GM13977 (cell line): ENCODE measurements at regions not wholly inside any gene's neighbourhood (a gene's known extent, or its start where the extent isn't known, plus 50 kb on each side); places are given as distances from the start of the nearest gene placed in this dataset.

Experiments
- DNase-seq: peaks from one replicate; pipeline ENCODE4 v3.0.0; 2012; ENCODE audit warnings: low spot score
- in situ Hi-C: fragments of 300-500 bp; cut with MboI; formaldehyde crosslinking; loops from one replicate; pipeline ENCODE4 v1.12.0; 2022; ENCODE audit warnings: low sequenced_read_pairs, low pct_unique_long_range_greater_than_20kb, mixed read lengths, inconsistent platforms; ENCODE audit not compliant: unreplicated experiment
- TF ChIP-seq, protein P1 (sequence below): IDR thresholded peaks from 2 replicates; pipeline ENCODE4 v1.5.1; 2012; ENCODE audit warnings: mild to moderate bottlenecking, control low read depth; ENCODE audit not compliant: insufficient read depth; ENCODE audit errors: extremely low read depth, missing control alignments

DNA sequence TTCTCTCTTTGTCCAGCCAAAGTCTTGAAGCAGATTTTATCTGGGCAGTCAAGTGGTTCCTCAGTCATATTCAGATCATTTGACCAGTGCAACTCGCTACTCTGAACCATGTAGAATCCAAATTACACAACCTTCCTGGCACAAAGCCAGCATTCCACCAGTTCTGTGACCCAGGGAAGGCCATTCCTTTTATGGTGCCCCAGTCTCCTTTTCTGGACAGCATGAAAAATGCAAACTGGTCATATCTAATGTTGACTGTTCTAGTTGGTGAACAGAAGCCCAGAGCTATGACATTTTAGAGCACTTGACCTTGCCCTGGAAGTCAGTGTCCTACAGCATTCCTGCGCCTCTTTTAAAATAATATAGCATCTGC is 364.6 kb downstream of the BRINP1 start:
- TF ChIP-seq, protein P1, sequence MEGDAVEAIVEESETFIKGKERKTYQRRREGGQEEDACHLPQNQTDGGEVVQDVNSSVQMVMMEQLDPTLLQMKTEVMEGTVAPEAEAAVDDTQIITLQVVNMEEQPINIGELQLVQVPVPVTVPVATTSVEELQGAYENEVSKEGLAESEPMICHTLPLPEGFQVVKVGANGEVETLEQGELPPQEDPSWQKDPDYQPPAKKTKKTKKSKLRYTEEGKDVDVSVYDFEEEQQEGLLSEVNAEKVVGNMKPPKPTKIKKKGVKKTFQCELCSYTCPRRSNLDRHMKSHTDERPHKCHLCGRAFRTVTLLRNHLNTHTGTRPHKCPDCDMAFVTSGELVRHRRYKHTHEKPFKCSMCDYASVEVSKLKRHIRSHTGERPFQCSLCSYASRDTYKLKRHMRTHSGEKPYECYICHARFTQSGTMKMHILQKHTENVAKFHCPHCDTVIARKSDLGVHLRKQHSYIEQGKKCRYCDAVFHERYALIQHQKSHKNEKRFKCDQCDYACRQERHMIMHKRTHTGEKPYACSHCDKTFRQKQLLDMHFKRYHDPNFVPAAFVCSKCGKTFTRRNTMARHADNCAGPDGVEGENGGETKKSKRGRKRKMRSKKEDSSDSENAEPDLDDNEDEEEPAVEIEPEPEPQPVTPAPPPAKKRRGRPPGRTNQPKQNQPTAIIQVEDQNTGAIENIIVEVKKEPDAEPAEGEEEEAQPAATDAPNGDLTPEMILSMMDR: no peak
- in situ Hi-C loops: no loop called here
- DNase-seq: no peak

DNA sequence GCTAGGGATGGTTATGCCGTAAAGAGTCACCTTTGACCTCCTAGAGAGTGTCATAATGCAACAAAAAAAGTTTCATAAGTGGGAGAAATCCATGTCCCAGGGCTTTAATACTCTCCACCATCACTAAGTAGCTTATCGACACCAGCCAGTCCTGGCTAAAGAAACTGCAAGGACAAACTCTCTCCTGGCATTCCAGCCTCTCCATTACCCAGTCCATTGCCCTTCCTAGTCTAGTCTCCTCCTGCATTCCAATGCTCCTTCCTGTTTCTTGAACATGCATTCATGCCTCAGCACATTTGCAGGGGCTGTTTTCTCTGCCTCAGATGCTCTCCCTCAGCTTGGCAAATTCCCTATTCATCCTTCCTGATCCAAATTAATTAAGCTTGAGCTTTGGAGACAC is 364.1 kb downstream of the BRINP1 start:
- TF ChIP-seq, protein P1: no peak
- DNase-seq: no peak
- in situ Hi-C loops: no loop called here

DNA sequence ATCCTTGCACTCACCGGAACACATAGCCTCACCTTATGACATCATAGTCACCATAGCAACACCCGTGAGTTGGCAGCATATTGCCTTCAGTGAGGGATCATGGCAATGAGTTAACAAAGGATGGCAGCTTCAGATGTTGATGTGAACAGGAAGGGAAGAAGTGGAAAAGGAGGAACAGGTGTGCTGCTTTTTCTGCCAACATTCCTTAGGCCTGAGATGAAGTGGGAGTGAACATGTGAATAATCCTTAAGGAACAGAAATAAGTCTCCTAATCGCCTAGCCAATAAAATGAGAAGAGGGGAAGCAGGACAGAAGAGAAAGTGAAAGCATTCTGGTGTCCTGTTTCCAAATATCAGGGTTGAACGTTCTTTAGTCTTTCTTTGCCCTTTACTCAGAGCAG is 360.0 kb downstream of the BRINP1 start:
- in situ Hi-C loops: no loop called here
- TF ChIP-seq, protein P1: no peak
- no peak for DNase-seq

DNA sequence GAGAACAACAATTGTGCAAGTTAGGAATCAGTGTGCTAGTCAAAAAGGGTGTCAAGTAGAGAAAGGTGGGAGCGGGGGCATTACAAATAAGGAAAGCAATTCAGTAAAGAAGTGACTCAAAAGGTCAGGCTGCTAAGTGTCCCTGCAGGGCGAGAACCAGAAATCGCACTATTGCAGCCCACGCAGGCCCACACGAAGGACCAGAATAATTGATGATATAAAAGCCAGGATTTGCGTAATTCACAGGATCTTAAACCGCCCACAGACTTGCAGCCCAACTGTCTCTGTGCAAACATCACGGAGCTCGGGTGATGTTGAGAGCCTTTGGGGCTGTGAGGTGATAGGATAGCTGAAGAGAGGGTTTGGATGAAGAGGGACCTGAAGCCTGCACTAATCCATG is 349.0 kb downstream of the BRINP1 start:
- in situ Hi-C loops: no loop called here
- TF ChIP-seq, protein P1: no peak
- DNase-seq: no peak

DNA sequence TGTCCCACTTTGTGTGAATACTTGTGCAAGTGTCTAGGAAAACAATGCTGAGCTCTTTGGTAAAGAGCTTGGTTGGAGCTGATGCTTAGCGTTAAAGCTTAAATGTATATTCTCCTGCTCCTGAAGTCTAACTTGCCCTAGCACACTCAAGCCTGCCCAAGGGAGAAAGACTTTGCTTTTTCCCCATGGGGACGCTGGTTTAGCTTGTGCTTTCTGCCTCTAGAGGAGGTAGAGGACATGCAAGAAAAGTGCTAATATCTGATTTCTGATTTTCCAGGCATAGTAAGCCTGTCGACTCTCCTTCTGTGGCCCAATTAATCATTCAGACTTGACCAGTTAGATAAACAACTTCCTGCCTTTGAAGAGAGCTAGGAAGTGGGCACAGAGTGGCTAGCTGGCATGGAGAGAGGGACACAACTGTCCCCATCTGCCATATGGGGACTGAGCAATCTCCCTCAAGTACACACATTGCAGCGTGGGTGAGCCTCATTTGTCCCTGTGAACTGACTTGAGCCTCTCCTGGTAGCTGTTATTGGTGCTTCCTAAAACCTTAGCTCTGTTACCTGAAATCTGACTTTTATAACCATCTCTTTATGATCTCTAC is 348.4 kb downstream of the BRINP1 start:
- in situ Hi-C loops: no loop called here
- TF ChIP-seq, protein P1: no peak
- no peak for DNase-seq

DNA sequence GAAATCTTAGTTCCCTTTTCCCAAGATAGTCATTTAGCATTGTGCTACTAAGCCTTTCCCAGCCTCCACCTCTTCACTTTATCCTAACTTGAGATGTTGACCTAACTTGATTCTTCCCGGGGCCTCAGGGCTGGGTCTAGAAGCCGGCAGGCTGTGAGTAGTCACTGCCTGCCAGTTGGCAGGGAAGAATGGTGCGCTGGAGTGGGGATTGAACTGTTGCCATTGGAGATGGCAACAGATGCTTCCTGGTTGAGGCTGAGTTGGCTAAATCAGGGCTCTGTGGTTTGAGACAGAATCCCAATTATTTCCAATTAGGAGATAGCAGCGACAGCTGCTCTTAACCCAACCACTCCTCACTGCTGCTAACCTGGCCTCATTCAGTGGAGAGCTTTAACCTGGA is 343.1 kb downstream of the BRINP1 start:
- TF ChIP-seq, protein P1: no peak
- DNase-seq: no peak
- in situ Hi-C loops: no loop called here
